PC-9 (cell line): ENCODE measurements at regions not wholly inside any gene's neighbourhood (a gene's known extent, or its start where the extent isn't known, plus 50 kb on each side); places are given as distances from the start of the nearest gene placed in this dataset.

Source experiments
- EZH2 ChIP-seq: fragments of 200-600 bp; sonication (generic); IDR thresholded peaks from 2 replicates; pipeline ENCODE4 v1.8.0; 2017; ENCODE audit warnings: antibody characterized with exemption, low read depth
- TF ChIP-seq, protein P1 (sequence below): fragments of 200-600 bp; sonication (generic); conservative IDR thresholded peaks from 2 replicates; pipeline ENCODE4 v1.6.1; 2017; ENCODE audit warnings: mixed run types, antibody characterized with exemption, mild to moderate bottlenecking, moderate library complexity

DNA sequence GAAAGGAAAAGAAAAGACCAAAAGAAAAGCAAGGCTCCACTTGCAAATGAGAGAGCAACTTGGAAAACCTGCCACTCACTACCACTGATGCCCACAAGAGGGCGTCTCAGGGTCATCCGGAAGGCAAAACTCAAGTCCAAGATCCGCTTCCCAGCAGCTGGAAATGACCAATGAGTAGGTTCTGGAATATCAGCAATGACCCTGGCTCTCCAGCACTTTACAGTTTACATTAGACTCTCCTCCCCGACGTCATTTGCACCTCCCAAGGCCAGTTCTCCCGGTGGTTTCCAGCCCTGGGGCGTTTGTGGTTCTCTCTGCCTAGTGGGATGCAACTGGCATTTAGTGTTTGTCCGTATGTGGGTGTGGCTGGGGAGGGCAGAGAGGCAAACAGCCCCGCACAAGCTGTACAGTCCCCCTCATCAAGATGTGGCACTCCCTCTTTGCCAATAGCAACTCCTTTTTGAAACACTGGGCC is 193.8 kb upstream of the ZNF618 start:
- TF ChIP-seq, protein P1, sequence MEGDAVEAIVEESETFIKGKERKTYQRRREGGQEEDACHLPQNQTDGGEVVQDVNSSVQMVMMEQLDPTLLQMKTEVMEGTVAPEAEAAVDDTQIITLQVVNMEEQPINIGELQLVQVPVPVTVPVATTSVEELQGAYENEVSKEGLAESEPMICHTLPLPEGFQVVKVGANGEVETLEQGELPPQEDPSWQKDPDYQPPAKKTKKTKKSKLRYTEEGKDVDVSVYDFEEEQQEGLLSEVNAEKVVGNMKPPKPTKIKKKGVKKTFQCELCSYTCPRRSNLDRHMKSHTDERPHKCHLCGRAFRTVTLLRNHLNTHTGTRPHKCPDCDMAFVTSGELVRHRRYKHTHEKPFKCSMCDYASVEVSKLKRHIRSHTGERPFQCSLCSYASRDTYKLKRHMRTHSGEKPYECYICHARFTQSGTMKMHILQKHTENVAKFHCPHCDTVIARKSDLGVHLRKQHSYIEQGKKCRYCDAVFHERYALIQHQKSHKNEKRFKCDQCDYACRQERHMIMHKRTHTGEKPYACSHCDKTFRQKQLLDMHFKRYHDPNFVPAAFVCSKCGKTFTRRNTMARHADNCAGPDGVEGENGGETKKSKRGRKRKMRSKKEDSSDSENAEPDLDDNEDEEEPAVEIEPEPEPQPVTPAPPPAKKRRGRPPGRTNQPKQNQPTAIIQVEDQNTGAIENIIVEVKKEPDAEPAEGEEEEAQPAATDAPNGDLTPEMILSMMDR: peak; percentile 90
- TF ChIP-seq EZH2: no peak
